GM12878 (cell line): ENCODE measurements at regions not wholly inside any gene's neighbourhood (a gene's known extent, or its start where the extent isn't known, plus 50 kb on each side); places are given as distances from the start of the nearest gene placed in this dataset.

Source experiments
- CREB1 ChIP-seq: IDR thresholded peaks from 2 replicates; pipeline ENCODE4 v1.6.1; 2012; ENCODE audit warnings: low read depth, mild to moderate bottlenecking, inconsistent platforms
- EP300 ChIP-seq, 2 experiments: fragments of 150-350 bp in 1 of 2; IDR thresholded peaks; 2 replicates each; pipeline ENCODE4 v1.6.1; 2011 to 2012; ENCODE audit warnings: low read depth in 2 of 2, low read length in 2 of 2, borderline replicate concordance in 1 of 2, improper control_type of control experiment in 1 of 2, inconsistent platforms in 1 of 2; ENCODE audit not compliant: control insufficient read depth in 1 of 2
- HDAC6 ChIP-seq: fragments of 200-600 bp; sonication (generic); IDR thresholded peaks from one replicate; pipeline ENCODE4 v1.8.0; 2017; ENCODE audit warnings: antibody characterized with exemption; ENCODE audit not compliant: unreplicated experiment
- KAT2A ChIP-seq: conservative IDR thresholded peaks from 2 replicates; pipeline ENCODE4 v1.6.1; 2011; ENCODE audit warnings: low read depth, low read length; ENCODE audit not compliant: control insufficient read depth
- NFYA ChIP-seq: IDR thresholded peaks from 2 replicates; pipeline ENCODE4 v1.6.1; 2011; ENCODE audit warnings: low read depth, mild to moderate bottlenecking, low read length, improper control_type of control experiment, borderline replicate concordance
- PAX8 ChIP-seq: fragments of 450-650 bp; IDR thresholded peaks from 2 replicates; pipeline ENCODE4 v1.6.1; 2017; ENCODE audit warnings: mild to moderate bottlenecking, moderate library complexity
- PML ChIP-seq: IDR thresholded peaks from 2 replicates; pipeline ENCODE4 v1.6.1; 2012; ENCODE audit warnings: low read length, inconsistent platforms
- RUNX3 ChIP-seq: IDR thresholded peaks from 2 replicates; pipeline ENCODE4 v1.6.1; 2012; ENCODE audit warnings: low read length, inconsistent platforms
- SUZ12 ChIP-seq: fragments of 200-600 bp; sonication (generic); IDR thresholded peaks from one replicate; pipeline ENCODE4 v1.6.1; 2018; ENCODE audit warnings: antibody characterized with exemption, mild to moderate bottlenecking; ENCODE audit not compliant: unreplicated experiment
- TF ChIP-seq, protein P1 (sequence below): fragments of 450-650 bp; formaldehyde crosslinking; IDR thresholded peaks from 2 replicates; pipeline ENCODE4 v1.5.0; 2022; ENCODE audit warnings: mild to moderate bottlenecking, missing genetic modification characterization
- TF ChIP-seq, protein P2 (sequence below), 3 experiments: IDR thresholded peaks in 2 of 3; conservative IDR thresholded peaks in 1 of 3; 2 replicates each; pipeline ENCODE4 v1.5.1; 2011; ENCODE audit warnings: low read depth in 3 of 3, low read length in 3 of 3, mild to moderate bottlenecking in 3 of 3, control low read depth in 2 of 3, moderate library complexity in 2 of 3, inconsistent platforms in 1 of 3, mixed read lengths in 1 of 3; ENCODE audit not compliant: control insufficient read depth in 2 of 3, insufficient read depth in 1 of 3; ENCODE audit errors: extremely low read depth in 1 of 3
- TF ChIP-seq, protein P3 (sequence below): fragments of 450-650 bp; IDR thresholded peaks from 2 replicates; pipeline ENCODE4 v1.6.1; 2017; ENCODE audit warnings: low read depth, mild to moderate bottlenecking, moderate library complexity
- TF ChIP-seq, protein P4 (sequence below): IDR thresholded peaks from 2 replicates; pipeline ENCODE4 v1.6.1; 2011; ENCODE audit warnings: borderline replicate concordance, low read depth, mild to moderate bottlenecking, moderate library complexity, low read length; ENCODE audit not compliant: insufficient read depth, poor library complexity, severe bottlenecking
- TF ChIP-seq, protein P5 (sequence below): fragments of 450-650 bp; conservative IDR thresholded peaks from 2 replicates; pipeline ENCODE4 v1.6.1; 2017; ENCODE audit warnings: mild to moderate bottlenecking, moderate library complexity

DNA sequence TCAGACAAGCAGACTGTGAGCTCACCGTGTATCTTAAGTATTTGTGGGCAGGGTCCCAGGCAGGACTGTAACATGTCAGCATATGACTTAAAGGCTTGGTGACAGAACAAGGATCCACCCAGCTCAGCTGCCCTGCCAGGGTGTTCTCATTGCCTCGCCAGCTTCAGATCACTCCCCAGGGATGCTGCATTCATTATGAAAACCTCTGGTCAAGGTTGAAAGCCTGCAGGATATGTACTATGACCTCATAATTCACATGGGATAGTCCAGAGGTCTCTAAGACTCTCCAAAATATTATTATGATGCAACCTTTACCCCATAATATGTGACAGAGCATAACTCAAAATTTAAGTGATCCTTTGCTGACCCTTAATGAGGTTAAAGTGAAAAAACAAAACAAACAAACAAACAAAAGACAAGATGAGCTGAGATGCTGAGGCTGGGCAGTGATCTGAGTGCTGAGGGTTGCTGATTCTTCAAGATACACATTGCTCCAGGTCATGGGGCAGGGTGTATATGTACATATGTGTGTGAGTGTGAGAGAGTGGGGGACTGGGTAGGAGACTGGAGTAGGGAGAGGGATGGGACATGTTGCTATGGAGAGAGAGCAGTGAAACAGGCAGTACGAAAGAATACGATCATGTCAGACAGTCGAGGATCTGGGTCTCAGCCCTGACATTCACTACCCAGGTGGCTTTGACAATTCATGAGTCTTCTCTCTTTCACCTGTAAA, 98.8 kb upstream of the DUSP10 start (continued):
- TF ChIP-seq RUNX3, result peak; percentile 71
- no peak for TF ChIP-seq PML
- peak; percentile 46; the same call in 1 of the 2 replicates for TF ChIP-seq CREB1
- TF ChIP-seq HDAC6, result no peak
- peak; percentile 43 to 54; a peak in 2 of 4 replicates for TF ChIP-seq EP300 (IDR thresholded peaks at IDR 0.05; ENCODE audit: borderline replicate concordance in 1 of 2, control insufficient read depth in 1 of 2, low read depth in 2 of 2, low read length in 2 of 2)
- TF ChIP-seq, protein P1, sequence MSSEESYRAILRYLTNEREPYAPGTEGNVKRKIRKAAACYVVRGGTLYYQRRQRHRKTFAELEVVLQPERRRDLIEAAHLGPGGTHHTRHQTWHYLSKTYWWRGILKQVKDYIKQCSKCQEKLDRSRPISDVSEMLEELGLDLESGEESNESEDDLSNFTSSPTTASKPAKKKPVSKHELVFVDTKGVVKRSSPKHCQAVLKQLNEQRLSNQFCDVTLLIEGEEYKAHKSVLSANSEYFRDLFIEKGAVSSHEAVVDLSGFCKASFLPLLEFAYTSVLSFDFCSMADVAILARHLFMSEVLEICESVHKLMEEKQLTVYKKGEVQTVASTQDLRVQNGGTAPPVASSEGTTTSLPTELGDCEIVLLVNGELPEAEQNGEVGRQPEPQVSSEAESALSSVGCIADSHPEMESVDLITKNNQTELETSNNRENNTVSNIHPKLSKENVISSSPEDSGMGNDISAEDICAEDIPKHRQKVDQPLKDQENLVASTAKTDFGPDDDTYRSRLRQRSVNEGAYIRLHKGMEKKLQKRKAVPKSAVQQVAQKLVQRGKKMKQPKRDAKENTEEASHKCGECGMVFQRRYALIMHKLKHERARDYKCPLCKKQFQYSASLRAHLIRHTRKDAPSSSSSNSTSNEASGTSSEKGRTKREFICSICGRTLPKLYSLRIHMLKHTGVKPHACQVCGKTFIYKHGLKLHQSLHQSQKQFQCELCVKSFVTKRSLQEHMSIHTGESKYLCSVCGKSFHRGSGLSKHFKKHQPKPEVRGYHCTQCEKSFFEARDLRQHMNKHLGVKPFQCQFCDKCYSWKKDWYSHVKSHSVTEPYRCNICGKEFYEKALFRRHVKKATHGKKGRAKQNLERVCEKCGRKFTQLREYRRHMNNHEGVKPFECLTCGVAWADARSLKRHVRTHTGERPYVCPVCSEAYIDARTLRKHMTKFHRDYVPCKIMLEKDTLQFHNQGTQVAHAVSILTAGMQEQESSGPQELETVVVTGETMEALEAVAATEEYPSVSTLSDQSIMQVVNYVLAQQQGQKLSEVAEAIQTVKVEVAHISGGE, result no peak
- TF ChIP-seq, protein P2, sequence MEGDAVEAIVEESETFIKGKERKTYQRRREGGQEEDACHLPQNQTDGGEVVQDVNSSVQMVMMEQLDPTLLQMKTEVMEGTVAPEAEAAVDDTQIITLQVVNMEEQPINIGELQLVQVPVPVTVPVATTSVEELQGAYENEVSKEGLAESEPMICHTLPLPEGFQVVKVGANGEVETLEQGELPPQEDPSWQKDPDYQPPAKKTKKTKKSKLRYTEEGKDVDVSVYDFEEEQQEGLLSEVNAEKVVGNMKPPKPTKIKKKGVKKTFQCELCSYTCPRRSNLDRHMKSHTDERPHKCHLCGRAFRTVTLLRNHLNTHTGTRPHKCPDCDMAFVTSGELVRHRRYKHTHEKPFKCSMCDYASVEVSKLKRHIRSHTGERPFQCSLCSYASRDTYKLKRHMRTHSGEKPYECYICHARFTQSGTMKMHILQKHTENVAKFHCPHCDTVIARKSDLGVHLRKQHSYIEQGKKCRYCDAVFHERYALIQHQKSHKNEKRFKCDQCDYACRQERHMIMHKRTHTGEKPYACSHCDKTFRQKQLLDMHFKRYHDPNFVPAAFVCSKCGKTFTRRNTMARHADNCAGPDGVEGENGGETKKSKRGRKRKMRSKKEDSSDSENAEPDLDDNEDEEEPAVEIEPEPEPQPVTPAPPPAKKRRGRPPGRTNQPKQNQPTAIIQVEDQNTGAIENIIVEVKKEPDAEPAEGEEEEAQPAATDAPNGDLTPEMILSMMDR (IDR thresholded peaks at IDR 0.05 in 2 of 3, conservative IDR thresholded peaks at IDR 0.05 in 1 of 3; ENCODE audit: control insufficient read depth in 2 of 3, extremely low read depth in 1 of 3, insufficient read depth in 1 of 3, low read depth in 3 of 3, low read length in 3 of 3), result no peak
- TF ChIP-seq PAX8, result no peak
- TF ChIP-seq NFYA, result no peak
- TF ChIP-seq KAT2A, result no peak
- no peak for TF ChIP-seq SUZ12
- TF ChIP-seq, protein P3, sequence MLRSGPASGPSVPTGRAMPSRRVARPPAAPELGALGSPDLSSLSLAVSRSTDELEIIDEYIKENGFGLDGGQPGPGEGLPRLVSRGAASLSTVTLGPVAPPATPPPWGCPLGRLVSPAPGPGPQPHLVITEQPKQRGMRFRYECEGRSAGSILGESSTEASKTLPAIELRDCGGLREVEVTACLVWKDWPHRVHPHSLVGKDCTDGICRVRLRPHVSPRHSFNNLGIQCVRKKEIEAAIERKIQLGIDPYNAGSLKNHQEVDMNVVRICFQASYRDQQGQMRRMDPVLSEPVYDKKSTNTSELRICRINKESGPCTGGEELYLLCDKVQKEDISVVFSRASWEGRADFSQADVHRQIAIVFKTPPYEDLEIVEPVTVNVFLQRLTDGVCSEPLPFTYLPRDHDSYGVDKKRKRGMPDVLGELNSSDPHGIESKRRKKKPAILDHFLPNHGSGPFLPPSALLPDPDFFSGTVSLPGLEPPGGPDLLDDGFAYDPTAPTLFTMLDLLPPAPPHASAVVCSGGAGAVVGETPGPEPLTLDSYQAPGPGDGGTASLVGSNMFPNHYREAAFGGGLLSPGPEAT, result no peak
- TF ChIP-seq, protein P4, sequence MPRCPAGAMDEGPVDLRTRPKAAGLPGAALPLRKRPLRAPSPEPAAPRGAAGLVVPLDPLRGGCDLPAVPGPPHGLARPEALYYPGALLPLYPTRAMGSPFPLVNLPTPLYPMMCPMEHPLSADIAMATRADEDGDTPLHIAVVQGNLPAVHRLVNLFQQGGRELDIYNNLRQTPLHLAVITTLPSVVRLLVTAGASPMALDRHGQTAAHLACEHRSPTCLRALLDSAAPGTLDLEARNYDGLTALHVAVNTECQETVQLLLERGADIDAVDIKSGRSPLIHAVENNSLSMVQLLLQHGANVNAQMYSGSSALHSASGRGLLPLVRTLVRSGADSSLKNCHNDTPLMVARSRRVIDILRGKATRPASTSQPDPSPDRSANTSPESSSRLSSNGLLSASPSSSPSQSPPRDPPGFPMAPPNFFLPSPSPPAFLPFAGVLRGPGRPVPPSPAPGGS, result no peak
- TF ChIP-seq, protein P5, sequence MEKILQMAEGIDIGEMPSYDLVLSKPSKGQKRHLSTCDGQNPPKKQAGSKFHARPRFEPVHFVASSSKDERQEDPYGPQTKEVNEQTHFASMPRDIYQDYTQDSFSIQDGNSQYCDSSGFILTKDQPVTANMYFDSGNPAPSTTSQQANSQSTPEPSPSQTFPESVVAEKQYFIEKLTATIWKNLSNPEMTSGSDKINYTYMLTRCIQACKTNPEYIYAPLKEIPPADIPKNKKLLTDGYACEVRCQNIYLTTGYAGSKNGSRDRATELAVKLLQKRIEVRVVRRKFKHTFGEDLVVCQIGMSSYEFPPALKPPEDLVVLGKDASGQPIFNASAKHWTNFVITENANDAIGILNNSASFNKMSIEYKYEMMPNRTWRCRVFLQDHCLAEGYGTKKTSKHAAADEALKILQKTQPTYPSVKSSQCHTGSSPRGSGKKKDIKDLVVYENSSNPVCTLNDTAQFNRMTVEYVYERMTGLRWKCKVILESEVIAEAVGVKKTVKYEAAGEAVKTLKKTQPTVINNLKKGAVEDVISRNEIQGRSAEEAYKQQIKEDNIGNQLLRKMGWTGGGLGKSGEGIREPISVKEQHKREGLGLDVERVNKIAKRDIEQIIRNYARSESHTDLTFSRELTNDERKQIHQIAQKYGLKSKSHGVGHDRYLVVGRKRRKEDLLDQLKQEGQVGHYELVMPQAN, result no peak
